H1 (cell line): ENCODE measurements at regions not wholly inside any gene's neighbourhood (a gene's known extent, or its start where the extent isn't known, plus 50 kb on each side); places are given as distances from the start of the nearest gene placed in this dataset.

Experiments used
- CTCF ChIA-PET: fragments of 300-600 bp; sonication (Branson Sonifier 250); formaldehyde crosslinking; loops from one replicate; lab custom pipeline; 2021; ENCODE audit not compliant: partially characterized antibody; lab: Charles Lee
- POLR2A ChIA-PET: fragments of 300-600 bp; sonication (Branson Sonifier 250); formaldehyde crosslinking; loops from one replicate; lab custom pipeline; 2021; ENCODE audit warnings: inconsistent platforms; ENCODE audit not compliant: partially characterized antibody; lab: Charles Lee
- DNase-seq, 2 experiments: peaks; one replicate each; pipeline versions ENCODE4 v3.0.0 to v3.0.0-alpha.2; 2010 to 2022; ENCODE audit warnings: low spot score in 2 of 2, low read depth in 1 of 2, mixed read lengths in 1 of 2
- FAIRE-seq: peaks from 2 replicates; lab custom pipeline; 2011; peaks lifted over from hg19 to GRCh38; lab: Jason Lieb, UNC
- H2AFZ ChIP-seq: 2 replicates; pipeline ENCODE4 v1.8.1; 2012; ENCODE audit warnings: low read length, inconsistent platforms
- H2AK5ac ChIP-seq: 2 replicates; pipeline ENCODE4 v1.6.1; 2013; ENCODE audit warnings: low read depth, low read length
- H2BK120ac ChIP-seq: replicated peaks from 2 replicates; pipeline ENCODE3; 2013; ENCODE audit warnings: low read depth, low read length, inconsistent platforms
- H2BK12ac ChIP-seq: 2 replicates; pipeline ENCODE4 v1.6.1; 2013; ENCODE audit warnings: low read depth, low read length
- H2BK15ac ChIP-seq: 2 replicates; pipeline ENCODE4 v1.6.1; 2013; ENCODE audit warnings: low read length
- H2BK20ac ChIP-seq: 2 replicates; pipeline ENCODE4 v1.6.1; 2013; ENCODE audit warnings: low read length
- H2BK5ac ChIP-seq: 2 replicates; pipeline ENCODE4 v1.6.1; 2013; ENCODE audit warnings: low read depth, low read length
- H3K14ac ChIP-seq: 2 replicates; pipeline ENCODE4 v1.6.1; 2013; ENCODE audit warnings: inconsistent platforms; ENCODE audit not compliant: insufficient read length
- H3K18ac ChIP-seq: 2 replicates; pipeline ENCODE4 v1.6.1; 2013; ENCODE audit warnings: low read length; ENCODE audit errors: extremely low read depth
- H3K23ac ChIP-seq: 2 replicates; pipeline ENCODE4 v1.6.1; 2013; ENCODE audit warnings: inconsistent platforms; ENCODE audit not compliant: insufficient read length
- H3K23me2 ChIP-seq: 2 replicates; pipeline ENCODE4 v1.6.1; 2013; ENCODE audit warnings: low read depth, low read length
- H3K27ac ChIP-seq: 2 replicates; pipeline ENCODE4 v1.6.1; 2011; ENCODE audit warnings: low read depth, low read length, inconsistent platforms
- H3K27me3 ChIP-seq, 4 experiments: replicated peaks in 1 of 4; 1 replicate in 1 of 4; 2 replicates in 3 of 4; pipeline versions ENCODE4 v1.6.1 to v1.8.1; 2011 to 2013; ENCODE audit warnings: low read length in 3 of 4, mild to moderate bottlenecking in 3 of 4, inconsistent platforms in 2 of 4, mixed read lengths in 2 of 4, moderate library complexity in 1 of 4; ENCODE audit not compliant: control insufficient read depth in 3 of 4, insufficient read depth in 3 of 4; ENCODE audit errors: extremely low read depth in 1 of 4
- H3K36me3 ChIP-seq, 4 experiments: 2 replicates each; pipeline versions ENCODE4 v1.6.1 to v1.8.1; 2011 to 2013; ENCODE audit warnings: mild to moderate bottlenecking in 4 of 4, low read length in 3 of 4, moderate library complexity in 2 of 4, control low read depth in 1 of 4, inconsistent platforms in 1 of 4; ENCODE audit not compliant: insufficient read depth in 4 of 4, control insufficient read depth in 2 of 4
- H3K4ac ChIP-seq: replicated peaks from 2 replicates; pipeline ENCODE3; 2013; ENCODE audit warnings: low read length, low read depth, mixed read lengths, inconsistent platforms; ENCODE audit not compliant: insufficient read length
- H3K4me1 ChIP-seq, 4 experiments: replicated peaks in 1 of 4; 1 replicate in 1 of 4; 2 replicates in 3 of 4; pipeline versions ENCODE4 v1.6.1 to v1.8.1; 2011 to 2013; ENCODE audit warnings: low read length in 3 of 4, inconsistent platforms in 2 of 4, mixed read lengths in 1 of 4; ENCODE audit not compliant: insufficient read depth in 4 of 4, control insufficient read depth in 3 of 4
- H3K4me2 ChIP-seq, 2 experiments: 2 replicates each; pipeline versions ENCODE4 v1.6.1 to v1.8.1; 2011 to 2013; ENCODE audit warnings: low read depth in 2 of 2, low read length in 2 of 2, control low read depth in 1 of 2, inconsistent platforms in 1 of 2, mild to moderate bottlenecking in 1 of 2; ENCODE audit not compliant: insufficient read depth in 1 of 2
- H3K4me3 ChIP-seq, 4 experiments: fragments of 200-600, 300-600 bp in 1 of 4; sonication (generic), shearing (Covaris generic), sonication (Bioruptor Twin) in 1 of 4; 2 replicates each; pipeline versions ENCODE4 v1.5.1 to v1.8.1; 2011 to 2016; ENCODE audit warnings: low read length in 4 of 4, low read depth in 3 of 4, control low read depth in 2 of 4, inconsistent platforms in 2 of 4, mild to moderate bottlenecking in 2 of 4, mixed read lengths in 1 of 4, moderate library complexity in 1 of 4; ENCODE audit not compliant: insufficient read depth in 2 of 4; ENCODE audit errors: extremely low read depth in 1 of 4
- H3K56ac ChIP-seq: replicated peaks from 2 replicates; pipeline ENCODE3; 2013; ENCODE audit warnings: low read depth, mild to moderate bottlenecking, mixed read lengths, low read length, inconsistent platforms; ENCODE audit not compliant: insufficient read length
- H3K79me1 ChIP-seq: 2 replicates; pipeline ENCODE4 v1.6.1; 2013; ENCODE audit warnings: low read depth, low read length, control low read depth
- H3K79me2 ChIP-seq, 2 experiments: 2 replicates each; pipeline versions ENCODE4 v1.6.1 to v1.8.1; 2012 to 2013; ENCODE audit warnings: low read length in 2 of 2, mild to moderate bottlenecking in 2 of 2, inconsistent platforms in 1 of 2; ENCODE audit not compliant: insufficient read depth in 2 of 2, control insufficient read depth in 1 of 2
- H3K9ac ChIP-seq, 4 experiments: replicated peaks in 1 of 4; 1 replicate in 1 of 4; 2 replicates in 3 of 4; pipeline versions ENCODE4 v1.6.1 to v1.8.1; 2011 to 2013; ENCODE audit warnings: low read depth in 3 of 4, low read length in 3 of 4, control low read depth in 2 of 4, mild to moderate bottlenecking in 2 of 4, moderate library complexity in 2 of 4, inconsistent platforms in 1 of 4; ENCODE audit errors: extremely low read depth in 1 of 4
- H3K9me3 ChIP-seq, 2 experiments: 2 replicates each; pipeline versions ENCODE4 v1.6.1 to v1.8.1; 2012 to 2013; ENCODE audit warnings: mild to moderate bottlenecking in 2 of 2, moderate library complexity in 2 of 2, control low read depth in 1 of 2, inconsistent platforms in 1 of 2, low read depth in 1 of 2, low read length in 1 of 2, mixed read lengths in 1 of 2; ENCODE audit not compliant: insufficient read depth in 2 of 2
- H4K20me1 ChIP-seq, 2 experiments: replicated peaks in 1 of 2; 2 replicates each; pipeline versions ENCODE3 to v1.8.1; 2011 to 2013; ENCODE audit warnings: inconsistent platforms in 2 of 2, low read length in 2 of 2, mild to moderate bottlenecking in 1 of 2; ENCODE audit not compliant: insufficient read depth in 2 of 2, control insufficient read depth in 1 of 2
- H4K5ac ChIP-seq: 2 replicates; pipeline ENCODE4 v1.6.1; 2013; ENCODE audit warnings: low read length, low read depth, mixed read lengths, inconsistent platforms; ENCODE audit not compliant: insufficient read length
- H4K8ac ChIP-seq: 2 replicates; pipeline ENCODE4 v1.8.0; 2013; ENCODE audit warnings: mild to moderate bottlenecking, moderate library complexity, low read length, inconsistent platforms; ENCODE audit not compliant: insufficient read depth; ENCODE audit errors: extremely low read depth
- H4K91ac ChIP-seq: replicated peaks from 2 replicates; pipeline ENCODE3; 2013; ENCODE audit warnings: low read length, mixed read lengths, inconsistent platforms; ENCODE audit not compliant: insufficient read length
- BCL11A ChIP-seq, 2 experiments: IDR thresholded peaks; one replicate each; pipeline ENCODE4 v1.6.1; 2011; ENCODE audit warnings: low read depth in 2 of 2, low read length in 2 of 2, mild to moderate bottlenecking in 2 of 2
- CEBPB ChIP-seq: IDR thresholded peaks from 2 replicates; pipeline ENCODE4 v1.6.1; 2012; ENCODE audit warnings: low read depth, low read length
- CHD1 ChIP-seq: IDR thresholded peaks from 2 replicates; pipeline ENCODE4 v1.6.1; 2012; ENCODE audit warnings: low read depth, low read length, improper control_type of control experiment
- CTBP2 ChIP-seq: IDR thresholded peaks from 2 replicates; pipeline ENCODE4 v1.7.0; 2011; ENCODE audit warnings: borderline replicate concordance, mild to moderate bottlenecking, moderate library complexity, mixed read lengths, low read length; ENCODE audit not compliant: insufficient read depth, insufficient read length
- GABPA ChIP-seq: IDR thresholded peaks from 2 replicates; pipeline ENCODE4 v1.6.1; 2011; ENCODE audit warnings: mild to moderate bottlenecking, low read length, moderate library complexity, borderline replicate concordance; ENCODE audit not compliant: insufficient read depth
- MAX ChIP-seq: IDR thresholded peaks from 2 replicates; pipeline ENCODE4 v1.6.1; 2012; ENCODE audit warnings: inconsistent platforms
- RNF2 ChIP-seq: fragments of 200-900, 300-1000 bp; sonication (generic); IDR thresholded peaks from 2 replicates; pipeline ENCODE4 v1.7.1; 2016; ENCODE audit warnings: borderline replicate concordance, low read depth, mild to moderate bottlenecking, antibody characterized with exemption, low read length; ENCODE audit not compliant: poor library complexity, severe bottlenecking; ENCODE audit errors: missing control alignments
- RXRA ChIP-seq: IDR thresholded peaks from 2 replicates; pipeline ENCODE4 v1.6.1; 2011; ENCODE audit warnings: low read depth, mild to moderate bottlenecking, low read length, moderate library complexity; ENCODE audit not compliant: insufficient read depth
- SP1 ChIP-seq: IDR thresholded peaks from 2 replicates; pipeline ENCODE4 v1.6.1; 2011; ENCODE audit warnings: low read depth, low read length
- TCF12 ChIP-seq: IDR thresholded peaks from 2 replicates; pipeline ENCODE4 v1.6.1; 2011; ENCODE audit warnings: low read depth, mild to moderate bottlenecking, low read length
- TEAD4 ChIP-seq: IDR thresholded peaks from 2 replicates; pipeline ENCODE4 v1.6.1; 2012; ENCODE audit warnings: low read depth, low read length, inconsistent platforms, mixed read lengths
- WGBS, 2 experiments: shearing (Covaris generic) in 1 of 2; methylation state at CpG; one replicate each; pipeline versions ENCODE4 v1.1.6 to v1.1.7; 2013 to 2015; ENCODE audit warnings: low lambda C conversion rate in 2 of 2, mixed read lengths in 2 of 2, inconsistent platforms in 1 of 2, low coverage in 1 of 2, missing lambda C conversion rate in 1 of 2; ENCODE audit not compliant: insufficient replicate concordance in 2 of 2, insufficient coverage in 1 of 2, insufficient read length in 1 of 2; ENCODE audit errors: extremely low coverage in 1 of 2, missing lambda C conversion rate in 1 of 2; 5-methylcytosine and 5-hydroxymethylcytosine counted together

GRCh38 chr3:135598597-135598996 lies 366.9 kb upstream of the PPP2R3A start:
- Histone ChIP-seq H3K9me3 (peaks cover 0 to 2% of the 10 kb centered on the region in 2 experiments; a peak in 1 of 4 replicates), H4K20me1 (no peaks in the 10 kb centered on the region), H3K79me1 (no peaks in the 10 kb centered on the region), H3K9ac (no peak overlapping the region), H3K27me3 (no peaks in the 10 kb centered on the region), H2BK20ac (no peak overlapping the region), H3K23ac (no peak overlapping the region), H3K4ac (no peak overlapping the region), H3K27ac (no peak overlapping the region), H4K5ac (no peak overlapping the region), H3K56ac (no peak overlapping the region), H4K8ac (no peak overlapping the region), H2AFZ (no peak overlapping the region), H2BK12ac (no peak overlapping the region), H3K23me2 (0 out of 2 replicates have a peak, but pooled peaks cover 1% of the 10 kb centered on the region), H3K14ac (no peak overlapping the region), H3K79me2 (no peaks in the 10 kb centered on the region), H3K4me2 (no peak overlapping the region), H2BK5ac (no peak overlapping the region), H3K18ac (no peak overlapping the region), H3K4me3 (no peak overlapping the region), H4K91ac (no peak overlapping the region), H3K36me3 (no peaks in the 10 kb centered on the region), H2BK15ac (no peak overlapping the region), H2BK120ac (no peak overlapping the region), H3K4me1 (no peaks in the 10 kb centered on the region), H2AK5ac (no peak overlapping the region)
- WGBS, 2 experiments: 73% methylated on average over 2 of the region's 2 CpGs; no CpG with 5 or more reads in 1 of the 2 experiments
- TF ChIP-seq CTBP2 (no peak), CEBPB (no peak), BCL11A (IDR thresholded peaks at IDR 0.05; ENCODE audit: low read depth in 2 of 2, low read length in 2 of 2) (no peak), TCF12 (no peak), MAX (no peak), SP1 (no peak), TEAD4 (no peak), GABPA (no peak), RXRA (no peak), CHD1 (no peak), RNF2 (no peak)
- no peak for FAIRE-seq
- DNase-seq: no peak
- CTCF ChIA-PET: interaction anchor here (0.9 kb wide), 1 partner anchor 22 kb away, joined by 3 read pairs; no protein-coding TSS in a partner anchor
- POLR2A ChIA-PET: no interaction called here
